GM12891 (cell line): ENCODE measurements at regions not wholly inside any gene's neighbourhood (a gene's known extent, or its start where the extent isn't known, plus 50 kb on each side); places are given as distances from the start of the nearest gene placed in this dataset.

Experiments
- POLR2A ChIP-seq: IDR thresholded peaks from 2 replicates; pipeline ENCODE4 v1.6.1; 2011; ENCODE audit warnings: low read depth, low read length, control low read depth
- POLR2AphosphoS5 ChIP-seq: IDR thresholded peaks from 2 replicates; pipeline ENCODE4 v1.6.1; 2011; ENCODE audit warnings: low read depth, low read length, control low read depth
- POU2F2 ChIP-seq: IDR thresholded peaks from 2 replicates; pipeline ENCODE4 v1.6.1; 2011; ENCODE audit warnings: low read depth, mild to moderate bottlenecking, control low read depth, low read length, moderate library complexity
- TAF1 ChIP-seq: IDR thresholded peaks from 2 replicates; pipeline ENCODE4 v1.6.1; 2011; ENCODE audit warnings: low read depth, low read length, control low read depth

- TF ChIP-seq POLR2A (no peak), POLR2AphosphoS5 (no peak), TAF1 (no peak), POU2F2 (no peak)
Observed at GRCh38 chr2:158004126-158004764, 97.4 kb upstream of the UPP2 start.
